ENCODE measurements at regions not wholly inside any gene's neighbourhood (a gene's known extent, or its start where the extent isn't known, plus 50 kb on each side); places are given as distances from the start of the nearest gene placed in this dataset.

DNA sequence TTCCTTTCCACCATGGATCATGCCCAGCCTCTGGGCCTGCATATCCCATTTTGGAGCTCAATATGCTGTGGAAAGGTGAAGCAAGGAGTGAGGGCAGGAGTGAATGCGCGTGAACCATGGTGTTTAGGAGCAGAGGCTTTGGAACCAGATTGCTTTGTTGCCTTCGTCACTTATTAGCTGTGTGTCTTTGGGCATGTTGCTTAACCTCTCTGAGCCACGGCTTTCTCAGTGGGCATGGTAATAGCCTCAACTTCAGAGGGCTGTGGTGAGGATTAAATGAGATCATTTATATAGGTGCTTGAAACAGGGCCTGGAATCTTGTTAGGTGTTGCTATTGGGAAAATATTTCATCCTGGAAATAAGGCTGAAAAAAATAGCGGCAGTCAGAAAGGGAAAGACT, 129.7 kb downstream of the WNT7A start:
- H4K20me1 ChIP-seq (ENCODE audit: insufficient read depth): no peaks in the 10 kb centered on the region
- no peaks in the 10 kb centered on the region for H3K79me2 ChIP-seq (replicated peaks; ENCODE audit: insufficient read depth, low read length)
- no peaks in the 10 kb centered on the region for H3K27me3 ChIP-seq (ENCODE audit: insufficient read depth, low read depth, low read length)
- no peaks in the 10 kb centered on the region for H3K9me3 ChIP-seq (ENCODE audit: low read length)
- no peak overlapping the region for H3K9ac ChIP-seq (ENCODE audit: low read length)
- no peak overlapping the region for H3K27ac ChIP-seq (ENCODE audit: low read length)
- H2AFZ ChIP-seq (ENCODE audit: low read depth, low read length): no peak overlapping the region
- no peaks in the 10 kb centered on the region for H3K36me3 ChIP-seq (ENCODE audit: insufficient read depth, low read length)
- TF ChIP-seq TAF1 (IDR thresholded peaks at IDR 0.05; ENCODE audit: low read depth): no peak
- TF ChIP-seq, protein P1, sequence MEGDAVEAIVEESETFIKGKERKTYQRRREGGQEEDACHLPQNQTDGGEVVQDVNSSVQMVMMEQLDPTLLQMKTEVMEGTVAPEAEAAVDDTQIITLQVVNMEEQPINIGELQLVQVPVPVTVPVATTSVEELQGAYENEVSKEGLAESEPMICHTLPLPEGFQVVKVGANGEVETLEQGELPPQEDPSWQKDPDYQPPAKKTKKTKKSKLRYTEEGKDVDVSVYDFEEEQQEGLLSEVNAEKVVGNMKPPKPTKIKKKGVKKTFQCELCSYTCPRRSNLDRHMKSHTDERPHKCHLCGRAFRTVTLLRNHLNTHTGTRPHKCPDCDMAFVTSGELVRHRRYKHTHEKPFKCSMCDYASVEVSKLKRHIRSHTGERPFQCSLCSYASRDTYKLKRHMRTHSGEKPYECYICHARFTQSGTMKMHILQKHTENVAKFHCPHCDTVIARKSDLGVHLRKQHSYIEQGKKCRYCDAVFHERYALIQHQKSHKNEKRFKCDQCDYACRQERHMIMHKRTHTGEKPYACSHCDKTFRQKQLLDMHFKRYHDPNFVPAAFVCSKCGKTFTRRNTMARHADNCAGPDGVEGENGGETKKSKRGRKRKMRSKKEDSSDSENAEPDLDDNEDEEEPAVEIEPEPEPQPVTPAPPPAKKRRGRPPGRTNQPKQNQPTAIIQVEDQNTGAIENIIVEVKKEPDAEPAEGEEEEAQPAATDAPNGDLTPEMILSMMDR (IDR thresholded peaks at IDR 0.05; ENCODE audit: poor library complexity, severe bottlenecking): no peak
- H3F3A ChIP-seq (ENCODE audit: insufficient read depth, low read length, poor library complexity, severe bottlenecking): peaks cover 4% of the 10 kb centered on the region
- H3K4me3 ChIP-seq (ENCODE audit: low read length): no peak overlapping the region
- no peaks in the 10 kb centered on the region for H3K9me2 ChIP-seq (ENCODE audit: insufficient read depth, low read length)
- no peak overlapping the region for H3K4me2 ChIP-seq (ENCODE audit: low read length)

DNA sequence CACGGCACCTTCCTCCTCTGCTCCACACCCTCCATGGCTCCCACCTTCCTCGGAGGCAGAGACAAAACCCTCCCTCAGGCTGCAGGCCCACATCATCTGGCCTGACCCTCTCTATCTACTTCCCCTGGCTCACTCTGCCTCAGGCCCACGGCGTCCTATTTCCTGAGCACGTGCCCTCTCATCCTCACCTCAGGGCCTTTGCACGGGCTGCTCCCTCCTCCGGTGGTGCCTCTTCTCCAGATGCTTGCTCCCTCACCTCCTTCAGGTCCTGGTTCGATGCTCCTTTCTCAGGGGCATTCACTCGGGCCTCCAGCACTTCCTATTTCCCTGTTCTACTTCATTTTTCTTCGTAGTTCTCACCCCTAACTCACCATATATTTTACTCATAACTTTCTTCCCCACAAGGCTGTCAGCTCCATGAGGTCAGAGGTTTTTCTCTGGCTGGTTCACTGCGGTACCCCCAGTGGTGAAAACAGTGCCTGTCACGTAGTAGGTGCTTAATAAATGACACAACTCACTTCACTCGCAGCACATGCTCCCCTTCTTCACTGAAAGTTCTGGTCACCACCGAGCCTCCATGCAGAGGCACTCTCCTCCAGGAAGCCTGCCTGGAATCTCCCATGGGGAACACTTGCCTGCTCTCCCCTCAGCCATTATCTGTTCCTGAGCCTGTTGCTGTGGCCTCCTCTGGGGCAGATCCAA, 130.7 kb downstream of the WNT7A start:
- no peaks in the 10 kb centered on the region for H3K27me3 ChIP-seq (ENCODE audit: insufficient read depth, low read depth, low read length)
- H3K4me2 ChIP-seq (ENCODE audit: low read length): no peak overlapping the region
- H3K36me3 ChIP-seq (ENCODE audit: insufficient read depth, low read length): no peaks in the 10 kb centered on the region
- H3K27ac ChIP-seq (ENCODE audit: low read length): peak overlapping the region; percentile 61
- H3K9ac ChIP-seq (ENCODE audit: low read length): peak overlapping the region; percentile 51
- no peaks in the 10 kb centered on the region for H3K9me2 ChIP-seq (ENCODE audit: insufficient read depth, low read length)
- no peak overlapping the region for H3K4me3 ChIP-seq (ENCODE audit: low read length)
- H3K79me2 ChIP-seq (replicated peaks; ENCODE audit: insufficient read depth, low read length): no peaks in the 10 kb centered on the region
- H3F3A ChIP-seq (ENCODE audit: insufficient read depth, low read length, poor library complexity, severe bottlenecking): peaks cover 4% of the 10 kb centered on the region
- TF ChIP-seq, protein P1 (IDR thresholded peaks at IDR 0.05; ENCODE audit: poor library complexity, severe bottlenecking): no peak
- TF ChIP-seq POLR2AphosphoS5 (IDR thresholded peaks at IDR 0.05): no peak
- TF ChIP-seq, protein P2, sequence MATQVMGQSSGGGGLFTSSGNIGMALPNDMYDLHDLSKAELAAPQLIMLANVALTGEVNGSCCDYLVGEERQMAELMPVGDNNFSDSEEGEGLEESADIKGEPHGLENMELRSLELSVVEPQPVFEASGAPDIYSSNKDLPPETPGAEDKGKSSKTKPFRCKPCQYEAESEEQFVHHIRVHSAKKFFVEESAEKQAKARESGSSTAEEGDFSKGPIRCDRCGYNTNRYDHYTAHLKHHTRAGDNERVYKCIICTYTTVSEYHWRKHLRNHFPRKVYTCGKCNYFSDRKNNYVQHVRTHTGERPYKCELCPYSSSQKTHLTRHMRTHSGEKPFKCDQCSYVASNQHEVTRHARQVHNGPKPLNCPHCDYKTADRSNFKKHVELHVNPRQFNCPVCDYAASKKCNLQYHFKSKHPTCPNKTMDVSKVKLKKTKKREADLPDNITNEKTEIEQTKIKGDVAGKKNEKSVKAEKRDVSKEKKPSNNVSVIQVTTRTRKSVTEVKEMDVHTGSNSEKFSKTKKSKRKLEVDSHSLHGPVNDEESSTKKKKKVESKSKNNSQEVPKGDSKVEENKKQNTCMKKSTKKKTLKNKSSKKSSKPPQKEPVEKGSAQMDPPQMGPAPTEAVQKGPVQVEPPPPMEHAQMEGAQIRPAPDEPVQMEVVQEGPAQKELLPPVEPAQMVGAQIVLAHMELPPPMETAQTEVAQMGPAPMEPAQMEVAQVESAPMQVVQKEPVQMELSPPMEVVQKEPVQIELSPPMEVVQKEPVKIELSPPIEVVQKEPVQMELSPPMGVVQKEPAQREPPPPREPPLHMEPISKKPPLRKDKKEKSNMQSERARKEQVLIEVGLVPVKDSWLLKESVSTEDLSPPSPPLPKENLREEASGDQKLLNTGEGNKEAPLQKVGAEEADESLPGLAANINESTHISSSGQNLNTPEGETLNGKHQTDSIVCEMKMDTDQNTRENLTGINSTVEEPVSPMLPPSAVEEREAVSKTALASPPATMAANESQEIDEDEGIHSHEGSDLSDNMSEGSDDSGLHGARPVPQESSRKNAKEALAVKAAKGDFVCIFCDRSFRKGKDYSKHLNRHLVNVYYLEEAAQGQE (IDR thresholded peaks at IDR 0.05; ENCODE audit: borderline replicate concordance): no peak
- TF ChIP-seq EP300 (conservative IDR thresholded peaks at IDR 0.05; ENCODE audit: poor library complexity, severe bottlenecking): no peak
- no peak for TF ChIP-seq MXI1 (conservative IDR thresholded peaks at IDR 0.05; ENCODE audit: poor library complexity, severe bottlenecking)
- TF ChIP-seq SMC3 (conservative IDR thresholded peaks at IDR 0.05; ENCODE audit: poor library complexity): no peak
- TF ChIP-seq RAD21 (conservative IDR thresholded peaks at IDR 0.05): no peak
- TF ChIP-seq TAF1 (IDR thresholded peaks at IDR 0.05; ENCODE audit: low read depth): no peak
- peak overlapping the region; percentile 27 for H2AFZ ChIP-seq (ENCODE audit: low read depth, low read length)
- no peaks in the 10 kb centered on the region for H3K9me3 ChIP-seq (ENCODE audit: low read length)
- H4K20me1 ChIP-seq (ENCODE audit: insufficient read depth): no peaks in the 10 kb centered on the region

Measured in neural cell (in vitro differentiated cells).